ENCODE measurements at regions not wholly inside any gene's neighbourhood (a gene's known extent, or its start where the extent isn't known, plus 50 kb on each side); places are given as distances from the start of the nearest gene placed in this dataset.

- H3K56ac ChIP-seq (ENCODE audit: extremely low read depth, insufficient read depth, low read length) = no peak overlapping the region
- H3K14ac ChIP-seq (replicated peaks; ENCODE audit: low read depth, low read length) = no peak overlapping the region
- no peak overlapping the region for H3K27ac ChIP-seq (ENCODE audit: insufficient read depth, low read length)
- BruUV-seq (replicated peaks) = no TSS peak
- TF ChIP-seq CHD1 (IDR thresholded peaks at IDR 0.05; ENCODE audit: low read depth, low read length) (no peak), BHLHE40 (IDR thresholded peaks at IDR 0.05; ENCODE audit: low read depth, low read length) (no peak), NFE2L2 (IDR thresholded peaks at IDR 0.05; ENCODE audit: low read depth, low read length) (no peak), FOS (IDR thresholded peaks at IDR 0.05; ENCODE audit: low read depth, low read length) (no peak), ELK1 (IDR thresholded peaks at IDR 0.05; ENCODE audit: borderline replicate concordance, low read depth, low read length) (no peak), SMC3 (IDR thresholded peaks at IDR 0.05; ENCODE audit: low read depth, low read length) (no peak), RAD21 (IDR thresholded peaks at IDR 0.05; ENCODE audit: low read length) (no peak), POLR2A (IDR thresholded peaks at IDR 0.05; ENCODE audit: low read depth, low read length) (no peak), MXI1 (IDR thresholded peaks at IDR 0.05; ENCODE audit: borderline replicate concordance, low read depth, low read length) (no peak), CTCF (conservative IDR thresholded peaks at IDR 0.05; ENCODE audit: low read depth, low read length) (no peak), RCOR1 (IDR thresholded peaks at IDR 0.05; ENCODE audit: insufficient replicate concordance, low read length) (no peak), MAZ (IDR thresholded peaks at IDR 0.05; ENCODE audit: borderline replicate concordance, low read depth, low read length) (no peak), USF2 (IDR thresholded peaks at IDR 0.05; ENCODE audit: low read depth, low read length) (no peak), CEBPB (IDR thresholded peaks at IDR 0.05; ENCODE audit: low read depth, low read length) (no peak), MAFK (IDR thresholded peaks at IDR 0.05; ENCODE audit: low read depth, low read length) (no peak), RFX5 (IDR thresholded peaks at IDR 0.05; ENCODE audit: low read depth, low read length) (no peak)
- ATAC-seq (ENCODE audit: low read depth) (no peak), DNase-seq (no peak)
- H3K36me3 ChIP-seq (ENCODE audit: control insufficient read depth, insufficient read depth, low read length) = no peaks in the 10 kb centered on the region
- no peak overlapping the region for H3K4me2 ChIP-seq (ENCODE audit: low read depth, low read length)
- no peak overlapping the region for H2AK5ac ChIP-seq (ENCODE audit: low read depth, low read length)
- H4K5ac ChIP-seq (ENCODE audit: low read depth, low read length) = no peak overlapping the region
- H2BK120ac ChIP-seq (ENCODE audit: low read depth, low read length) = no peak overlapping the region
- H2BK15ac ChIP-seq (ENCODE audit: low read depth, low read length) = no peak overlapping the region
- ChIA-PET CTCF (no interaction called here), POLR2A (ENCODE audit: unreplicated experiment) (no interaction called here)
- in situ Hi-C loops (cut with MboI; ENCODE audit: low sequenced_read_pairs) = no loop called here
- no peak overlapping the region for H2AK9ac ChIP-seq (replicated peaks; ENCODE audit: low read depth, low read length, poor library complexity)
- no peak overlapping the region for H3K18ac ChIP-seq (ENCODE audit: low read depth, low read length)
- peaks cover 14% of the 10 kb centered on the region for H3K9me3 ChIP-seq (ENCODE audit: control insufficient read depth, insufficient read depth, low read length)
- H3K79me1 ChIP-seq (ENCODE audit: low read depth in 1 of 2, low read length in 2 of 2) = no peaks in the 10 kb centered on the region
- H3K4ac ChIP-seq (ENCODE audit: low read depth, low read length) = no peak overlapping the region
- dilution Hi-C loops (cut with HindIII; ENCODE audit: low sequenced_read_pairs, unreplicated experiment) = no loop called here
- H3K4me1 ChIP-seq (ENCODE audit: control insufficient read depth, insufficient read depth, low read length) = no peaks in the 10 kb centered on the region
- H3K27me3 ChIP-seq (ENCODE audit: control insufficient read depth, insufficient read depth, low read length) = no peaks in the 10 kb centered on the region
- no peak overlapping the region for H4K8ac ChIP-seq (ENCODE audit: low read depth in 2 of 2, low read length in 2 of 2)
- H4K20me1 ChIP-seq (ENCODE audit: insufficient read depth, low read length) = no peaks in the 10 kb centered on the region
- WGBS, 2 experiments (ENCODE audit: extremely low coverage in 2 of 2, insufficient read length in 1 of 2) = no CpG with 5 or more reads among the region's 3 CpGs
- no peak overlapping the region for H2BK5ac ChIP-seq (ENCODE audit: low read depth, low read length, poor library complexity, severe bottlenecking)
- H4K91ac ChIP-seq (ENCODE audit: insufficient read depth, low read depth, low read length) = no peak overlapping the region
- H3K9me1 ChIP-seq (ENCODE audit: insufficient read depth, low read length) = no peaks in the 10 kb centered on the region
- H3K23ac ChIP-seq (ENCODE audit: low read depth, low read length) = no peak overlapping the region
- intact Hi-C loops (cut with micrococcal nuclease) = no loop called here
- H3K4me3 ChIP-seq (ENCODE audit: insufficient read depth, low read depth, low read length) = no peak overlapping the region
- H2AFZ ChIP-seq (replicated peaks; ENCODE audit: low read length, poor library complexity) = no peak overlapping the region
- H2BK20ac ChIP-seq (ENCODE audit: low read depth, low read length) = no peak overlapping the region
- no peak overlapping the region for H3K9ac ChIP-seq (ENCODE audit: low read depth, low read length)
These were observed 597.0 kb upstream of the RBFOX1 start for GRCh38 chr16:6735631-6736030.
